ENCODE measurements at regions not wholly inside any gene's neighbourhood (a gene's known extent, or its start where the extent isn't known, plus 50 kb on each side); places are given as distances from the start of the nearest gene placed in this dataset.

- no peak for TF ChIP-seq ZNF749 (CRISPR knock-in tag; IDR thresholded peaks at IDR 0.05; ENCODE audit: borderline replicate concordance)
- no peak for TF ChIP-seq ZNF546 (CRISPR knock-in tag; conservative IDR thresholded peaks at IDR 0.05)
- TF ChIP-seq ZNF232 (CRISPR knock-in tag; IDR thresholded peaks at IDR 0.05; ENCODE audit: borderline replicate concordance) = no peak
- TF ChIP-seq, protein P1, sequence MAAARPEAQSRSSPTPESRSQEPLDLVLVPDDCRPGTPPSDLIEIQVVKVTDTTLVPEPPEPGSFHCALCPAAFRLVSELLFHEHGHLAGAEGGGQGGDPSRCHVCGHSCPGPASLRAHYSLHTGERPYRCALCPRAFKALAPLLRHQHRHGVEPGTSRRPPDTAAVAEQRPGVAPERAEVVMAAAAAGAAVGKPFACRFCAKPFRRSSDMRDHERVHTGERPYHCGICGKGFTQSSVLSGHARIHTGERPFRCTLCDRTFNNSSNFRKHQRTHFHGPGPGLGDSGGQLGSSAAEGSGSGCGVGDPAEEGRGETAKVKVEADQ (CRISPR knock-in tag; IDR thresholded peaks at IDR 0.05; ENCODE audit: borderline replicate concordance) = no peak
- TF ChIP-seq GABPB1 (CRISPR knock-in tag; IDR thresholded peaks at IDR 0.05) = no peak
- no peak for TF ChIP-seq ZNF3 (CRISPR knock-in tag; IDR thresholded peaks at IDR 0.05)
- no peak for TF ChIP-seq SETDB1 (CRISPR knock-in tag; IDR thresholded peaks at IDR 0.05; ENCODE audit: borderline replicate concordance)
- TF ChIP-seq ZNF350 (CRISPR knock-in tag; IDR thresholded peaks at IDR 0.05; ENCODE audit: borderline replicate concordance, low read depth) = no peak
- TF ChIP-seq ZNF124 (CRISPR knock-in tag; IDR thresholded peaks at IDR 0.05) = no peak
- no peak for TF ChIP-seq ETV5 (CRISPR knock-in tag; IDR thresholded peaks at IDR 0.05; ENCODE audit: borderline replicate concordance)
- no peak for TF ChIP-seq ZNF264 (CRISPR knock-in tag; IDR thresholded peaks at IDR 0.05)
- no peak for TF ChIP-seq MAZ (IDR thresholded peaks at IDR 0.05; ENCODE audit: borderline replicate concordance, low read depth, low read length)
- TF ChIP-seq MAZ (CRISPR knock-in tag; IDR thresholded peaks at IDR 0.05; ENCODE audit: low read depth) = no peak
- no peak for TF ChIP-seq HNRNPLL (IDR thresholded peaks at IDR 0.05; ENCODE audit: low read depth, low read length, poor library complexity, severe bottlenecking)
- no peak for TF ChIP-seq ATM (IDR thresholded peaks at IDR 0.05; ENCODE audit: borderline replicate concordance)
- TF ChIP-seq ZNF441 (CRISPR knock-in tag; IDR thresholded peaks at IDR 0.05; ENCODE audit: borderline replicate concordance) = no peak
- no peak for TF ChIP-seq ASH2L (IDR thresholded peaks at IDR 0.05; ENCODE audit: insufficient read length, low read depth, low read length)
- TF ChIP-seq JUND (CRISPR knock-in tag; IDR thresholded peaks at IDR 0.05) = no peak
- TF ChIP-seq, protein P2, sequence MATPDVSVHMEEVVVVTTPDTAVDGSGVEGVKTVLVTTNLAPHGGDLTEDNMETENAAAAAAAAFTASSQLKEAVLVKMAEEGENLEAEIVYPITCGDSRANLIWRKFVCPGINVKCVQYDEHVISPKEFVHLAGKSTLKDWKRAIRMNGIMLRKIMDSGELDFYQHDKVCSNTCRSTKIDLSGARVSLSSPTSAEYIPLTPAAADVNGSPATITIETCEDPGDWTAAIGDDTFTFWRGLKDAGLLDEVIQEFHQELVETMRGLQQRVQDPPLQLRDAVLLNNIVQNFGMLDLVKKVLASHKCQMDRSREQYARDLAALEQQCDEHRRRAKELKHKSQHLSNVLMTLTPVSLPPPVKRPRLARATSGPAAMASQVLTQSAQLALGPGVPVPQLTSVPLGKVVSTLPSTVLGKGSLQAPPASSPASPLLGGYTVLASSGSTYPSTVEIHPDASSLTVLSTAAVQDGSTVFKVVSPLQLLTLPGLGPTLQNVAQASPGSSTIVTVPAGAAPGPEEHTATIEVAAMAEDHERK (CRISPR knock-in tag; IDR thresholded peaks at IDR 0.05; ENCODE audit: low read depth) = no peak
- no peak for TF ChIP-seq ZFX (CRISPR knock-in tag; IDR thresholded peaks at IDR 0.05; ENCODE audit: low read depth)
- no peak for TF ChIP-seq PBX3 (CRISPR knock-in tag; IDR thresholded peaks at IDR 0.05; ENCODE audit: borderline replicate concordance)
- TF ChIP-seq, protein P3, sequence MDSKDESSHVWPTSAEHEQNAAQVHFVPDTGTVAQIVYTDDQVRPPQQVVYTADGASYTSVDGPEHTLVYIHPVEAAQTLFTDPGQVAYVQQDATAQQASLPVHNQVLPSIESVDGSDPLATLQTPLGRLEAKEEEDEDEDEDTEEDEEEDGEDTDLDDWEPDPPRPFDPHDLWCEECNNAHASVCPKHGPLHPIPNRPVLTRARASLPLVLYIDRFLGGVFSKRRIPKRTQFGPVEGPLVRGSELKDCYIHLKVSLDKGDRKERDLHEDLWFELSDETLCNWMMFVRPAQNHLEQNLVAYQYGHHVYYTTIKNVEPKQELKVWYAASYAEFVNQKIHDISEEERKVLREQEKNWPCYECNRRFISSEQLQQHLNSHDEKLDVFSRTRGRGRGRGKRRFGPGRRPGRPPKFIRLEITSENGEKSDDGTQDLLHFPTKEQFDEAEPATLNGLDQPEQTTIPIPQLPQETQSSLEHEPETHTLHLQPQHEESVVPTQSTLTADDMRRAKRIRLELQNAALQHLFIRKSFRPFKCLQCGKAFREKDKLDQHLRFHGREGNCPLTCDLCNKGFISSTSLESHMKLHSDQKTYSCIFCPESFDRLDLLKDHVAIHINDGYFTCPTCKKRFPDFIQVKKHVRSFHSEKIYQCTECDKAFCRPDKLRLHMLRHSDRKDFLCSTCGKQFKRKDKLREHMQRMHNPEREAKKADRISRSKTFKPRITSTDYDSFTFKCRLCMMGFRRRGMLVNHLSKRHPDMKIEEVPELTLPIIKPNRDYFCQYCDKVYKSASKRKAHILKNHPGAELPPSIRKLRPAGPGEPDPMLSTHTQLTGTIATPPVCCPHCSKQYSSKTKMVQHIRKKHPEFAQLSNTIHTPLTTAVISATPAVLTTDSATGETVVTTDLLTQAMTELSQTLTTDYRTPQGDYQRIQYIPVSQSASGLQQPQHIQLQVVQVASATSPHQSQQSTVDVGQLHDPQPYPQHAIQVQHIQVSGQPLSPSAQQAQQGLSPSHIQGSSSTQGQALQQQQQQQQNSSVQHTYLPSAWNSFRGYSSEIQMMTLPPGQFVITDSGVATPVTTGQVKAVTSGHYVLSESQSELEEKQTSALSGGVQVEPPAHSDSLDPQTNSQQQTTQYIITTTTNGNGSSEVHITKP (CRISPR knock-in tag; IDR thresholded peaks at IDR 0.05; ENCODE audit: low read depth) = no peak
Measured at GRCh38 chr1:14535619-14536355, 62.7 kb upstream of the KAZN start (continued).
